HepG2 (cell line): ENCODE measurements at regions not wholly inside any gene's neighbourhood (a gene's known extent, or its start where the extent isn't known, plus 50 kb on each side); places are given as distances from the start of the nearest gene placed in this dataset.

ENCODE experiments used
- ATAC-seq: fragments of 200-7000 bp; cut with Tn5 transposase; 3 replicates; pipeline ENCODE4 v1.9.1; 2020; ENCODE audit warnings: mild to moderate bottlenecking, moderate library complexity
- BruUV-seq: library from RNA; stranded (reverse); fragments of 400-500 nt; replicated peaks from 2 replicates; lab custom pipeline; 2021; lab: Mats Ljungman, UMichigan
- CTCF ChIA-PET: fragments of 300-600 bp; formaldehyde crosslinking; extraction: SDS; loops from one replicate; lab custom pipeline; 2021; ENCODE audit warnings: low total read pairs, inconsistent platforms, low intra/inter-chr PET ratio; lab: Yijun Ruan, JAX
- POLR2A ChIA-PET: fragments of 350-600 bp; sonication (Branson Sonifier 250); formaldehyde crosslinking; loops from one replicate; lab custom pipeline; 2020; ENCODE audit warnings: antibody characterized with exemption, inconsistent platforms; lab: Yijun Ruan, JAX
- DNase-seq: peaks from one replicate; pipeline ENCODE4 v3.0.0-alpha.2; 2015; ENCODE audit warnings: low spot score
- FAIRE-seq: peaks from 3 replicates; lab custom pipeline; 2011; peaks lifted over from hg19 to GRCh38; lab: Jason Lieb, UNC
- H2AFZ ChIP-seq: one replicate; pipeline ENCODE4 v1.6.1; 2011; ENCODE audit warnings: low read length, inconsistent platforms
- H3K27ac ChIP-seq: fragments of 300-600 bp; 3 replicates; pipeline ENCODE4 v1.8.0; 2011; ENCODE audit warnings: mixed run types, mild to moderate bottlenecking, mixed read lengths, low read length, inconsistent platforms; ENCODE audit not compliant: insufficient read depth; ENCODE audit errors: extremely low read length
- H3K27me3 ChIP-seq, 2 experiments: fragments of 200-600 bp in 1 of 2; 2 replicates in 1 of 2; 3 replicates in 1 of 2; pipeline versions ENCODE4 v1.6.0 to v1.8.0; 2011; ENCODE audit warnings: low read length in 2 of 2, mild to moderate bottlenecking in 2 of 2, moderate library complexity in 2 of 2, inconsistent platforms in 1 of 2; ENCODE audit not compliant: insufficient read depth in 2 of 2, control insufficient read depth in 1 of 2
- H3K36me3 ChIP-seq, 2 experiments: fragments of 200-600 bp in 1 of 2; replicated peaks in 1 of 2; 2 replicates in 1 of 2; 3 replicates in 1 of 2; pipeline versions ENCODE4 v1.5.1 to v1.8.0; 2011; ENCODE audit warnings: low read length in 2 of 2, inconsistent platforms in 1 of 2; ENCODE audit not compliant: insufficient read depth in 2 of 2, control insufficient read depth in 1 of 2
- H3K4me1 ChIP-seq: 2 replicates; pipeline ENCODE4 v1.5.1; 2012; ENCODE audit warnings: low read length, inconsistent platforms; ENCODE audit not compliant: insufficient read depth
- H3K4me2 ChIP-seq: 2 replicates; pipeline ENCODE4 v1.6.0; 2011; ENCODE audit warnings: low read depth, low read length, inconsistent platforms
- H3K4me3 ChIP-seq, 3 experiments: fragments of 200-600 bp in 1 of 3; sonication (generic), shearing (Covaris generic) in 1 of 3; replicated peaks in 1 of 3; 2 replicates each; pipeline ENCODE4 v1.5.1; 2011 to 2016; ENCODE audit warnings: low read length in 3 of 3, inconsistent platforms in 2 of 3, low read depth in 2 of 3, mild to moderate bottlenecking in 2 of 3, control low read depth in 1 of 3, mixed read lengths in 1 of 3; ENCODE audit not compliant: insufficient read depth in 1 of 3
- H3K79me2 ChIP-seq: one replicate; pipeline ENCODE4 v1.6.1; 2011; ENCODE audit warnings: low read length, inconsistent platforms; ENCODE audit not compliant: insufficient read depth
- H3K9ac ChIP-seq: 2 replicates; pipeline ENCODE4 v1.6.0; 2011; ENCODE audit warnings: mild to moderate bottlenecking, low read depth, low read length, inconsistent platforms; ENCODE audit not compliant: insufficient read depth
- H3K9me3 ChIP-seq: 2 replicates; pipeline ENCODE4 v1.5.1; 2012; ENCODE audit warnings: mild to moderate bottlenecking, low read length
- H4K20me1 ChIP-seq: 2 replicates; pipeline ENCODE4 v1.6.0; 2011; ENCODE audit warnings: inconsistent platforms, mild to moderate bottlenecking, low read length, moderate library complexity; ENCODE audit not compliant: insufficient read depth
- AKAP8 ChIP-seq: sonication (generic); formaldehyde crosslinking; IDR thresholded peaks from 2 replicates; pipeline ENCODE4 v1.5.1; 2020; ENCODE audit warnings: mild to moderate bottlenecking, missing genetic modification reagents
- ARNT ChIP-seq: fragments of 450-650 bp; IDR thresholded peaks from 2 replicates; pipeline ENCODE4 v1.6.1; 2017
- JARID2 ChIP-seq: sonication (generic); formaldehyde crosslinking; IDR thresholded peaks from 2 replicates; pipeline ENCODE4 v1.8.1; 2023; ENCODE audit warnings: missing genetic modification reagents, inconsistent platforms; ENCODE audit not compliant: insufficient replicate concordance
- THYN1 ChIP-seq: sonication (generic); formaldehyde crosslinking; IDR thresholded peaks from 2 replicates; pipeline ENCODE4 v1.8.1; 2023; ENCODE audit warnings: low read depth, mild to moderate bottlenecking, moderate library complexity, missing genetic modification reagents, borderline replicate concordance
- XBP1 ChIP-seq: sonication (generic); formaldehyde crosslinking; IDR thresholded peaks from 2 replicates; pipeline ENCODE4 v1.5.0; 2020; ENCODE audit warnings: missing genetic modification reagents
- ZFP41 ChIP-seq: sonication (generic); formaldehyde crosslinking; IDR thresholded peaks from 2 replicates; pipeline ENCODE4 v1.4.0; 2020; ENCODE audit warnings: mild to moderate bottlenecking, missing genetic modification reagents, borderline replicate concordance
- ZNF326 ChIP-seq: sonication (generic); formaldehyde crosslinking; IDR thresholded peaks from 2 replicates; pipeline ENCODE4 v1.4.0; 2020; ENCODE audit warnings: missing genetic modification reagents, borderline replicate concordance
- WGBS: methylation state at CpG from one replicate; pipeline ENCODE4 v1.1.6; 2017; ENCODE audit warnings: low lambda C conversion rate; 5-methylcytosine and 5-hydroxymethylcytosine counted together
- in situ Hi-C: cut with HindIII; loops from 2 replicates; pipeline ENCODE4 v1.10.0; 2017; ENCODE audit warnings: low pct_unique_long_range_greater_than_20kb; ENCODE audit not compliant: extremely low pct_ligation_motif_present
- intact Hi-C: fragments of 100-400 bp; cut with micrococcal nuclease; formaldehyde crosslinking; loops from one replicate; pipeline ENCODE4 v1.10.0; 2022; ENCODE audit not compliant: unreplicated experiment
- TF ChIP-seq, protein P1 (sequence below): sonication (generic); formaldehyde crosslinking; IDR thresholded peaks from 2 replicates; pipeline ENCODE4 v1.4.0; 2020; ENCODE audit warnings: mild to moderate bottlenecking, missing genetic modification reagents
- TF ChIP-seq, protein P2 (sequence below): IDR thresholded peaks from 2 replicates; pipeline ENCODE4 v1.6.1; 2016; ENCODE audit warnings: low read depth, missing genetic modification reagents, missing compliant biosample characterization
- TF ChIP-seq, protein P3 (sequence below): sonication (generic); formaldehyde crosslinking; IDR thresholded peaks from 2 replicates; pipeline ENCODE4 v1.4.0; 2020; ENCODE audit warnings: mild to moderate bottlenecking, missing genetic modification reagents

DNA sequence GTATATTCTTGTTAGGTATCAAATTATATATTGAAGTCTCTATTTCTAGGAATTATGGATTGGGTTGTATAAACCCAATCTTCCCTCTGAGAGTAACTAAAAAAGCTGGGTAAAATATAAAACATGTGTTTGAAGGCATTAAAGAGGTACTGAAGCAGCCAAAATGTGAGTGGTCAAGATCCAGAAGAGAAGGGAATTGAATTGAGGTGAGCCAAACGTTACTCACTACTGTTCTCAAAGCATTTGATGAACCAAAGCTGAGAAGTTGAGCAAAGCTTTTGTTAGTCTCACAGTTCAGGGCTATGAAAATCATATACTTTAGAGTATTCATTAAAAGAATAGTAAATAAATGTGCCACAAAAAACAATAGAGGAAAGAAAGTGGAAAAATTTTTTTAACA, 365.8 kb downstream of the BCKDHB start:
- CTCF ChIA-PET = no interaction called here

DNA sequence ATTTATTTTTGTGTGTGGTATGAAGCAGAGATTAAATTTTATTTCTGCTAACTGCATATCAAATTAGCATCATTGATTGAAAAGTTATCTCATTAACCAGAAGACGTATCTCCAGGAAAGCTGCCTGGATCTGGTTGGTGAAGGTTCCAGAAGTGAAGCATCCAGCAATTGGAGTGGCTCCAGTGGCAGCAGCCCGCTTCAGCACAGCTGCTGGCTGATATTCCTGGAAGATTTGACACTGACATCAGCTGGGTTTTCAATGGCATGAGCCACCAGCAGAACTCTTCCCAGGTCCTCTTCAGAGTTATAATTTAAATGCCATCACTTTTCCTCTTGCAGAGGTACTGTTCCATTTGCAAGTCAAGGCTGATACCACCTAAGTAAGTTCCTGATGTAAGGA, 363.5 kb downstream of the BCKDHB start:
- WGBS = 68% methylated on average over 2 of the region's 2 CpGs
- Histone ChIP-seq H3K27ac (no peak overlapping the region), H3K79me2 (no peaks in the 10 kb centered on the region), H3K4me2 (no peak overlapping the region), H3K4me1 (peaks cover 20% of the 10 kb centered on the region), H4K20me1 (no peaks in the 10 kb centered on the region), H3K27me3 (no peaks in the 10 kb centered on the region), H3K36me3 (no peaks in the 10 kb centered on the region), H3K9me3 (no peaks in the 10 kb centered on the region), H2AFZ (no peak overlapping the region), H3K9ac (no peak overlapping the region), H3K4me3 (no peak overlapping the region)
- ATAC-seq = no peak
- DNase-seq = no peak
- in situ Hi-C loops = no loop called here
- ChIA-PET CTCF (no interaction called here), POLR2A (no interaction called here)
- BruUV-seq = no TSS peak
- intact Hi-C loops = loop anchor here (10.0 kb wide), 1 partner anchor 135 kb away; no protein-coding TSS in a partner anchor
- TF ChIP-seq AKAP8 (no peak), ZNF326 (no peak), ZFP41 (CRISPR knock-in tag) (no peak), JARID2 (no peak), XBP1 (CRISPR knock-in tag) (no peak)
- TF ChIP-seq, protein P1, sequence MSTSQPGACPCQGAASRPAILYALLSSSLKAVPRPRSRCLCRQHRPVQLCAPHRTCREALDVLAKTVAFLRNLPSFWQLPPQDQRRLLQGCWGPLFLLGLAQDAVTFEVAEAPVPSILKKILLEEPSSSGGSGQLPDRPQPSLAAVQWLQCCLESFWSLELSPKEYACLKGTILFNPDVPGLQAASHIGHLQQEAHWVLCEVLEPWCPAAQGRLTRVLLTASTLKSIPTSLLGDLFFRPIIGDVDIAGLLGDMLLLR (CRISPR knock-in tag) = no peak
- TF ChIP-seq, protein P2, sequence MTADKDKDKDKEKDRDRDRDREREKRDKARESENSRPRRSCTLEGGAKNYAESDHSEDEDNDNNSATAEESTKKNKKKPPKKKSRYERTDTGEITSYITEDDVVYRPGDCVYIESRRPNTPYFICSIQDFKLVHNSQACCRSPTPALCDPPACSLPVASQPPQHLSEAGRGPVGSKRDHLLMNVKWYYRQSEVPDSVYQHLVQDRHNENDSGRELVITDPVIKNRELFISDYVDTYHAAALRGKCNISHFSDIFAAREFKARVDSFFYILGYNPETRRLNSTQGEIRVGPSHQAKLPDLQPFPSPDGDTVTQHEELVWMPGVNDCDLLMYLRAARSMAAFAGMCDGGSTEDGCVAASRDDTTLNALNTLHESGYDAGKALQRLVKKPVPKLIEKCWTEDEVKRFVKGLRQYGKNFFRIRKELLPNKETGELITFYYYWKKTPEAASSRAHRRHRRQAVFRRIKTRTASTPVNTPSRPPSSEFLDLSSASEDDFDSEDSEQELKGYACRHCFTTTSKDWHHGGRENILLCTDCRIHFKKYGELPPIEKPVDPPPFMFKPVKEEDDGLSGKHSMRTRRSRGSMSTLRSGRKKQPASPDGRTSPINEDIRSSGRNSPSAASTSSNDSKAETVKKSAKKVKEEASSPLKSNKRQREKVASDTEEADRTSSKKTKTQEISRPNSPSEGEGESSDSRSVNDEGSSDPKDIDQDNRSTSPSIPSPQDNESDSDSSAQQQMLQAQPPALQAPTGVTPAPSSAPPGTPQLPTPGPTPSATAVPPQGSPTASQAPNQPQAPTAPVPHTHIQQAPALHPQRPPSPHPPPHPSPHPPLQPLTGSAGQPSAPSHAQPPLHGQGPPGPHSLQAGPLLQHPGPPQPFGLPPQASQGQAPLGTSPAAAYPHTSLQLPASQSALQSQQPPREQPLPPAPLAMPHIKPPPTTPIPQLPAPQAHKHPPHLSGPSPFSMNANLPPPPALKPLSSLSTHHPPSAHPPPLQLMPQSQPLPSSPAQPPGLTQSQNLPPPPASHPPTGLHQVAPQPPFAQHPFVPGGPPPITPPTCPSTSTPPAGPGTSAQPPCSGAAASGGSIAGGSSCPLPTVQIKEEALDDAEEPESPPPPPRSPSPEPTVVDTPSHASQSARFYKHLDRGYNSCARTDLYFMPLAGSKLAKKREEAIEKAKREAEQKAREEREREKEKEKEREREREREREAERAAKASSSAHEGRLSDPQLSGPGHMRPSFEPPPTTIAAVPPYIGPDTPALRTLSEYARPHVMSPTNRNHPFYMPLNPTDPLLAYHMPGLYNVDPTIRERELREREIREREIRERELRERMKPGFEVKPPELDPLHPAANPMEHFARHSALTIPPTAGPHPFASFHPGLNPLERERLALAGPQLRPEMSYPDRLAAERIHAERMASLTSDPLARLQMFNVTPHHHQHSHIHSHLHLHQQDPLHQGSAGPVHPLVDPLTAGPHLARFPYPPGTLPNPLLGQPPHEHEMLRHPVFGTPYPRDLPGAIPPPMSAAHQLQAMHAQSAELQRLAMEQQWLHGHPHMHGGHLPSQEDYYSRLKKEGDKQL (CRISPR knock-in tag) = no peak
- no peak for FAIRE-seq

More for the DNA sequence above, 365.8 kb downstream of the BCKDHB start:
- H3K4me3 ChIP-seq = no peak overlapping the region
- H3K9me3 ChIP-seq = no peaks in the 10 kb centered on the region
- no peaks in the 10 kb centered on the region for H3K79me2 ChIP-seq
- no peaks in the 10 kb centered on the region for H4K20me1 ChIP-seq
- 31% methylated on average over 1 of the region's 1 CpG for WGBS
- H2AFZ ChIP-seq = no peak overlapping the region
- no peak overlapping the region for H3K27ac ChIP-seq
- no peak overlapping the region for H3K9ac ChIP-seq
- BruUV-seq = no TSS peak
- in situ Hi-C loops = no loop called here
- no peak for TF ChIP-seq THYN1 (CRISPR knock-in tag)
- TF ChIP-seq, protein P3, sequence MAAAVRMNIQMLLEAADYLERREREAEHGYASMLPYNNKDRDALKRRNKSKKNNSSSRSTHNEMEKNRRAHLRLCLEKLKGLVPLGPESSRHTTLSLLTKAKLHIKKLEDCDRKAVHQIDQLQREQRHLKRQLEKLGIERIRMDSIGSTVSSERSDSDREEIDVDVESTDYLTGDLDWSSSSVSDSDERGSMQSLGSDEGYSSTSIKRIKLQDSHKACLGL = no peak
- TF ChIP-seq ARNT = no peak
- TF ChIP-seq, all 625 proteins: peak for 0
- no peaks in the 10 kb centered on the region for H3K27me3 ChIP-seq
- peaks cover 17% of the 10 kb centered on the region for H3K4me1 ChIP-seq
- ATAC-seq (no peak), DNase-seq (no peak), FAIRE-seq (no peak)
- intact Hi-C loops = loop anchor here (10.0 kb wide), 1 partner anchor 137 kb away; no protein-coding TSS in a partner anchor
- H3K4me2 ChIP-seq = no peak overlapping the region
- POLR2A ChIA-PET = no interaction called here
- no peaks in the 10 kb centered on the region for H3K36me3 ChIP-seq
